ENCODE measurements at regions not wholly inside any gene's neighbourhood (a gene's known extent, or its start where the extent isn't known, plus 50 kb on each side); places are given as distances from the start of the nearest gene placed in this dataset.

GRCh38 chr2:147774805-147775204 is 70.0 kb upstream of the ACVR2A start:
- TF ChIP-seq, protein P1, sequence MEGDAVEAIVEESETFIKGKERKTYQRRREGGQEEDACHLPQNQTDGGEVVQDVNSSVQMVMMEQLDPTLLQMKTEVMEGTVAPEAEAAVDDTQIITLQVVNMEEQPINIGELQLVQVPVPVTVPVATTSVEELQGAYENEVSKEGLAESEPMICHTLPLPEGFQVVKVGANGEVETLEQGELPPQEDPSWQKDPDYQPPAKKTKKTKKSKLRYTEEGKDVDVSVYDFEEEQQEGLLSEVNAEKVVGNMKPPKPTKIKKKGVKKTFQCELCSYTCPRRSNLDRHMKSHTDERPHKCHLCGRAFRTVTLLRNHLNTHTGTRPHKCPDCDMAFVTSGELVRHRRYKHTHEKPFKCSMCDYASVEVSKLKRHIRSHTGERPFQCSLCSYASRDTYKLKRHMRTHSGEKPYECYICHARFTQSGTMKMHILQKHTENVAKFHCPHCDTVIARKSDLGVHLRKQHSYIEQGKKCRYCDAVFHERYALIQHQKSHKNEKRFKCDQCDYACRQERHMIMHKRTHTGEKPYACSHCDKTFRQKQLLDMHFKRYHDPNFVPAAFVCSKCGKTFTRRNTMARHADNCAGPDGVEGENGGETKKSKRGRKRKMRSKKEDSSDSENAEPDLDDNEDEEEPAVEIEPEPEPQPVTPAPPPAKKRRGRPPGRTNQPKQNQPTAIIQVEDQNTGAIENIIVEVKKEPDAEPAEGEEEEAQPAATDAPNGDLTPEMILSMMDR (IDR thresholded peaks at IDR 0.05): no peak
- no peak for TF ChIP-seq POLR2A (IDR thresholded peaks at IDR 0.05)

All from Peyer's patch (tissue), 4 donors.